ENCODE measurements at regions not wholly inside any gene's neighbourhood (a gene's known extent, or its start where the extent isn't known, plus 50 kb on each side); places are given as distances from the start of the nearest gene placed in this dataset.

GRCh38 chr7:50159154-50159553 is 66.1 kb upstream of the ZPBP start:
- no peak overlapping the region for H3K4me3 Mint-ChIP-seq
- H3K27ac Mint-ChIP-seq = peak overlapping the region; percentile 62
- no peaks in the 10 kb centered on the region for H3K36me3 Mint-ChIP-seq
- no peak for ATAC-seq
- H3K4me1 Mint-ChIP-seq = peaks cover 27% of the 10 kb centered on the region
- H3K27me3 Mint-ChIP-seq = no peaks in the 10 kb centered on the region
- peaks cover 3% of the 10 kb centered on the region for H3K9me3 Mint-ChIP-seq

DNA sequence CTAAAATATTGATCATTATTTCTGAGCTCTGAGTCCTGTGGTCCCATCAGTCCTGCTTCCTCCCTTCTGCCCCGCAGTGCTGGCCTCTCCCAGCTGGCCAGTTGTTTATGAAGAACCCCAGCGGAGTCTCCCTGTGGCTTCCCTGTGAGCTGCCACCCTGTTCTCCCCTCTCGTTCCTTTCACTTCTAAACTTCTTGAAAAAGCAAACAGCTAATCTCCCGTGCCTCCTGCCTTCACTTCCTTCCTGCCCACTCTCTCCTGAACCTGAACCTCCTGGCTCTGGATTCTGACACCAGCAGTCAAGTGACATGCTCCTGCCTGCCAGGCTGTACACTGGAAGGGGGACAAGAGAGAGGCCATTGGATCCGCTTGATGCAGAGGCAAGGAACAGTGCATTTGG is 63.7 kb upstream of the ZPBP start:
- ATAC-seq = no peak

DNA sequence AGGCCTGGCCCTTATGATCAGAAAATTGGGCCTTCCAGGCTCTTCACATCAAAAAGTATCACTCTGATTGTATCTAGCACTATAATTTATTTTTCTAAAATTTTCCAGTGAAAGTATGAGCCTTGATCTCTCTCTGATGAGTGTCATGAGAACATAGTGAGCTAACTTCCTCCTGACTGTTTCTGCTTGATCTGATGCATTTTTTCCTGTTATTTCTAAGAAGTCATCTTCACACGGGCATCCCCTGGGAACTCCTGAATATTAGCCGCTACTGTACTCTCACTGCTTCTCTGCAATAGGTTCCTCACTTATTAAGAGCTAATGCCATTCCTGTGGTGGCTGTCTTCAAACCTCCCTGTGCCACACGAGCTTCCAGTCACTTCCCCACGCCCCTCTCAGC is 63.1 kb upstream of the ZPBP start:
- H3K27me3 Mint-ChIP-seq = no peaks in the 10 kb centered on the region
- H3K4me3 Mint-ChIP-seq = peak overlapping the region; percentile 22
- H3K4me1 Mint-ChIP-seq = peaks cover 44% of the 10 kb centered on the region
- no peaks in the 10 kb centered on the region for H3K36me3 Mint-ChIP-seq
- peak; percentile 54 for ATAC-seq
- H3K27ac Mint-ChIP-seq = peak overlapping the region; percentile 91
- H3K9me3 Mint-ChIP-seq = peaks cover 3% of the 10 kb centered on the region

More for the DNA sequence above, 63.7 kb upstream of the ZPBP start:
- Mint-ChIP-seq H3K4me1 (peaks cover 39% of the 10 kb centered on the region), H3K4me3 (peak overlapping the region; percentile 22), H3K27me3 (no peaks in the 10 kb centered on the region), H3K9me3 (peaks cover 3% of the 10 kb centered on the region), H3K27ac (peak overlapping the region; percentile 91), H3K36me3 (no peaks in the 10 kb centered on the region)

DNA sequence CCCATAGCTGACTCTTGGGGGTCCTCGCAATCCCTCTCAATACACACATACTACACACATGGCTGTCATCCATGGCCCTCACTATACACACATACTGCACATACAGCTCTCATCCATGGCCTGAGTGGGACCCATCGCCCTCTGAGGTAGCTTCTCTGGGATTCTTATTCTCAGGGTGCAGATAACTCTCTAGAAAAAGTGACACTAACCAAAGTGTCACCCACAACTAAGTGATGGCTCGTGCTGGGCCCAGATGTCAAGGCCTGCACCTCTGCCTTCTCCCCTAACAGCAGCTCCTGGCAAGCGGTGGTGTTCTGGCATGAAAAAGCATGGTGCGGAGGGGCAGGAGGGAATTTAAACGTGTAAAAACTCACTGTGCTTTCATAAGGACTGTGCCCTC is 62.7 kb upstream of the ZPBP start:
- no peaks in the 10 kb centered on the region for H3K36me3 Mint-ChIP-seq
- H3K9me3 Mint-ChIP-seq = peaks cover 3% of the 10 kb centered on the region
- peaks cover 48% of the 10 kb centered on the region for H3K4me1 Mint-ChIP-seq
- no peak for ATAC-seq
- peak overlapping the region; percentile 91 for H3K27ac Mint-ChIP-seq
- H3K4me3 Mint-ChIP-seq = no peak overlapping the region
- no peaks in the 10 kb centered on the region for H3K27me3 Mint-ChIP-seq

DNA sequence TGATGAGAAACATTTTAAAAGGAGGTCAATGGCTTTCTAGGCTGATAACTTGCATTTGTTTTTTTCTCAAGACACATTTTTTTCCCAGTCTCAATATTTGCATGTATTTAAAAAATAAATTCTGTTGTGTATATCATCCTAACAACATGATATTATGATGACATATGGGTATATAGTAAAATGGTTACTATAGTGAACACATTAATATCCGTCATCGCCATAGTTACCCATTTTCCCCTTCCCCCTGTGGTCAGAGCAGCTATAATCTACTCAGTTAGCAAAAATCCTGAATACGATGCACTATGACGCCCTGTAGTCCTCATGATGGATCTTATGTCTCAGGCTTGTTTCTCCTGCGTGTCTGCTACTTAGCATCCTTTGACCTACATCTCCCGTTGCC is 60.9 kb upstream of the ZPBP start:
- Mint-ChIP-seq H3K9me3 (peaks cover 3% of the 10 kb centered on the region), H3K27ac (peak overlapping the region; percentile 91), H3K27me3 (no peaks in the 10 kb centered on the region), H3K4me3 (no peak overlapping the region), H3K4me1 (peaks cover 60% of the 10 kb centered on the region), H3K36me3 (no peaks in the 10 kb centered on the region)
- no peak for ATAC-seq

DNA sequence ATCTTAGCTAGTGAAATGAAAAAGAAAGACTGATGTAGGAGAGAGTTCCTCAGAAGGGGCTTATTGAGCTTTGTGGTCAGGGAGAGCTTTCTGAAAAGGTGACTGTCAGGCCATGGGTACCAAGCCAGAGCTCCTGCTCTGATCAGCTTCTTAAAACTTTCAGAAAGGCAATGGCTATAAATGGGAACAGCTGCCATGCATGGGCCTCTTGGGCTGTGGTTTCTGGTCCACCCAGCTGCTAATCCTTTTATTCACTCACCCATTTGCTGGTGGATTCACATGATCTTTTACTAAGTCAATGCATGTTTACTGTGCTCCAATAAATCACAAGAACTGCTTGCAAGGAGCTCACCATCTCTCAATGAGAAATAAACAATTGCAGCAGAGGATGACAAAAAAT is 60.1 kb upstream of the ZPBP start:
- peak overlapping the region; percentile 91 for H3K27ac Mint-ChIP-seq
- no peaks in the 10 kb centered on the region for H3K27me3 Mint-ChIP-seq
- no peaks in the 10 kb centered on the region for H3K9me3 Mint-ChIP-seq
- no peak overlapping the region for H3K4me3 Mint-ChIP-seq
- H3K36me3 Mint-ChIP-seq = no peaks in the 10 kb centered on the region
- peak; percentile 40 for ATAC-seq
- peaks cover 68% of the 10 kb centered on the region for H3K4me1 Mint-ChIP-seq

DNA sequence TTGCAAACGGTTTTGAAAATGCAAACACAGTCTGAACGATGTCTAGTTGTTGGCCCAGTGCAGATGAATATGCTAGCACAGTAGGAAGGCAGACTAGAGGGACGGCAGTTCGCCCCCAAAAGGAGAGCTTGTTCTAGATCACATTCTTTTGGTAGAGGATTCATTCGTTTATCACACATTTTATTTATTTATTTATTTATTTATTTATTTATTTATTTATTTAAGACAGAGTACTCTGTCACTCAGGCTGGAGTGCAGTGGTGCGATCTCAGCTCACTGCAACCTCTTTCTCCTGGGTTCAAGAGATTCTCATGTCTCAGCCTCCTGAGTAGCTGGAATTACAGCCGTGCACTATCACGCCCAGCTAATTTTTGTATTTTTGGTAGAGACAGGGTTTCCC is 59.4 kb upstream of the ZPBP start:
- Mint-ChIP-seq H3K36me3 (no peaks in the 10 kb centered on the region), H3K4me1 (peaks cover 75% of the 10 kb centered on the region), H3K4me3 (no peak overlapping the region), H3K9me3 (no peaks in the 10 kb centered on the region), H3K27ac (peak overlapping the region; percentile 94), H3K27me3 (no peaks in the 10 kb centered on the region)
- ATAC-seq = no peak

- no peaks in the 10 kb centered on the region for H3K27me3 Mint-ChIP-seq
- no peak for ATAC-seq
- peaks cover 76% of the 10 kb centered on the region for H3K4me1 Mint-ChIP-seq
- H3K4me3 Mint-ChIP-seq = no peak overlapping the region
- H3K36me3 Mint-ChIP-seq = no peaks in the 10 kb centered on the region
- peak overlapping the region; percentile 94 for H3K27ac Mint-ChIP-seq
- H3K9me3 Mint-ChIP-seq = no peaks in the 10 kb centered on the region
Measured at GRCh38 chr7:50151661-50152060, 58.6 kb upstream of the ZPBP start.

GRCh38 chr7:50151001-50151400 is 58.0 kb upstream of the ZPBP start:
- H3K36me3 Mint-ChIP-seq = no peaks in the 10 kb centered on the region
- no peak for ATAC-seq
- H3K27me3 Mint-ChIP-seq = no peaks in the 10 kb centered on the region
- H3K4me3 Mint-ChIP-seq = no peak overlapping the region
- peaks cover 76% of the 10 kb centered on the region for H3K4me1 Mint-ChIP-seq
- H3K9me3 Mint-ChIP-seq = no peaks in the 10 kb centered on the region
- peak overlapping the region; percentile 94 for H3K27ac Mint-ChIP-seq

DNA sequence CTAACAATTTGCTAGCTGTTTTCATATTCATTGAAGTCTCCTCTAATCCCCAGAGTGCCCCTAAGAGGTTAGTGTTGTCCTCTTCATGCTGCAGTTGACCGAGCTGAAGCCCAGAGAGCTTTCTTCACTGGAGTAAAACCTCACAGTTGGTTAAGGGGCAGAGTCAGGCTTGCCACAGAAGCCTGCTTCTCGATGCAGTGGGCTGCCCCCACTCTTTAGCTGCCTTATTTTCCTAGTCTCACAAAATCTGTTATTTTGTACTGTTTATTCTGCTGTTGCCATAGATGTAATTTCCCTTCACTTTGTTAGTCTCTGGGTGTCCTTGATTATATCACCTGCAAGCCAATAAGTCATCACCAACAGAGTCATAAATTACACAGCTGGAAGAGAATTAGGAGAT is 56.3 kb upstream of the ZPBP start:
- peak overlapping the region; percentile 94 for H3K27ac Mint-ChIP-seq
- no peaks in the 10 kb centered on the region for H3K27me3 Mint-ChIP-seq
- H3K4me3 Mint-ChIP-seq = no peak overlapping the region
- H3K4me1 Mint-ChIP-seq = peaks cover 83% of the 10 kb centered on the region
- H3K9me3 Mint-ChIP-seq = no peaks in the 10 kb centered on the region
- H3K36me3 Mint-ChIP-seq = no peaks in the 10 kb centered on the region
- ATAC-seq = peak; percentile 39

DNA sequence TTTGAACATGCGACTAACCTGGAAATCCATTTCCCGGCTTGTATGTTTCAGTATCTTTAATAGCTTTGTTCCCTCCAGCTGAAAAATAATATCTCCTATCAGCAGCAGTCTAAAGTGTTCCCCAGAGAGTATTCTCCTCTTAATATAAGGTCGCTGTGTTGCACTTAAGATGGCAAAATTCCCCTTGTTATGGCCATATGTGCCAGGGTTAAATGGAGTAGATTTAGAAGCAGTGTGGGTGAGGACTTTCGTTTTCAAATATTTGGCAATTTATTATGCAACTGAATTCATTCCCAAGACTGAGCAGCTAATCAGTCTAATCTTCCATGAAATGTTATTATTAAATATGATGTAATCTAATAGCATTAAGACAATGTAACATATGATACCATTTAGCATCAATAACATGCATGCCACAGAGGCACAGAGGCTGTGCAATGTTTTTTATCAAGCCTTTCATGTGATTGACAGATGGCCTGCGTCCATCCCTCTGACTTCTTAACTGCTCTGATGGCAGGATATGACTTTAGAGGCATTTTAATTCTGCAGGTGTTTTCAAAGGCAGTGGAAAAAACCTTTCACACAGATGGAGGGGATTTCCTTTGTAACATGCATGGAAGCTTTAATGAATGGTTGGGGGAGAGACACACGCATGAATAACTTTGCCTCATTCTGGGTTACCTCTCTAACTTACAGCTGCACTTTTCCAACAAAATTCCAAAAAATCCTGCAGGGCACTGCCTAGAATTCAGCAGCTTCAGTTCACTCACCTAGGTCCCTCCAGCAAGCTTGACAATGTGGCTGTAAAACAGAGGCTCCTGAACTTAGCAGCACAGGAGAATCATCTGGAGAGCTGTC is 55.1 kb upstream of the ZPBP start:
- peak; percentile 86 for ATAC-seq
- Mint-ChIP-seq H3K27me3 (no peaks in the 10 kb centered on the region), H3K36me3 (no peaks in the 10 kb centered on the region), H3K4me1 (peaks cover 79% of the 10 kb centered on the region), H3K27ac (peak overlapping the region; percentile 94), H3K9me3 (no peaks in the 10 kb centered on the region), H3K4me3 (peak overlapping the region; percentile 45)

DNA sequence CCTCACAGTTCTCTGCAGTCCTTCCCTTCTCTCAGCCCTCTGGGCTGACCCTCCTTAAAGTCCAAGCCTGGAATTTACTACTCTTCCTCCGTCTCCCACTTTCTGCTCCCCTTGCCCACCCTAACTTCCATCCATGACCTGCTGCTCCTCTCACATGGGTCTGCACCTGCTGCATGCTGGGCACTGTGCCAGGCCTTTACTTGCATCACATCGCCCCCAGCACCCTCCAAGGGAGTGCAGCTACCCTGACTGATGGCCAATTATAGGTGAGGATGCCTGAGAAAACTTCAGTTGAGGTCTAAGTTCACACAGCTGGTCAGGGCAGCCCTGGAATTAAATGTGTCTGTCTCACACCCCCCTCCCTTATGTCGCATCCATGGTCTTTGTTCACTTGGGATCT is 53.6 kb upstream of the ZPBP start:
- Mint-ChIP-seq H3K27ac (peak overlapping the region; percentile 94), H3K4me1 (peaks cover 77% of the 10 kb centered on the region), H3K4me3 (no peak overlapping the region), H3K36me3 (no peaks in the 10 kb centered on the region), H3K27me3 (no peaks in the 10 kb centered on the region), H3K9me3 (no peaks in the 10 kb centered on the region)
- ATAC-seq = no peak

DNA sequence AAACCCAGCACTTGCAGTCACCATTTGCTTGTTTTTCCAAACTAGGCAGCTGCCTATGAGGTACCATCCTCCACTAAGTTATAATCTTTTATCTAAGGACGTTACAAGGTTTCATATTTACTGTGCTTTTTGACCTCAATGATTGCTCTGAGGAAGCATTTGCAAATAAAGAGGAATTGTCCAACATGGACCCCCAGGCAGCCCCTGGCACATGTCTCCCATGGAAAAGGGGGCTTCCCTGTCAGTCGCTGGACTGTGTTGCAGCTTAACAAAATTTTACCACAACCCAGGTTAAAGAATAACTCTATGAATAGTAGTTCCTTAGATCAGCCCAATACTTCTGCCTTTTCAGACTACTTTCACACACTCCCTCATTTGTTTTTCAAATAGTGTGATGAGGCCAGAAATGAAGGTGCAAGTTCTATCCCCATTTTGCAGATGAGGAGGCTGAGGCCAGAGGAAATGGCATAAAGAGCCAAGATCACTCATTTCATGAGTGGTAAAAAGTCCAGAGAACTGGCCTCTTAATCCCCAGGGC is 52.8 kb upstream of the ZPBP start:
- peaks cover 73% of the 10 kb centered on the region for H3K4me1 Mint-ChIP-seq

GRCh38 chr7:50145226-50145625 is 52.2 kb upstream of the ZPBP start:
- Mint-ChIP-seq H3K4me3 (no peak overlapping the region), H3K27ac (peak overlapping the region; percentile 94), H3K4me1 (peaks cover 66% of the 10 kb centered on the region), H3K27me3 (no peaks in the 10 kb centered on the region), H3K9me3 (no peaks in the 10 kb centered on the region), H3K36me3 (no peaks in the 10 kb centered on the region)
- no peak for ATAC-seq

More for the DNA sequence above, 52.8 kb upstream of the ZPBP start:
- ATAC-seq = peak; percentile 48
- H3K4me3 Mint-ChIP-seq = no peak overlapping the region
- H3K27me3 Mint-ChIP-seq = no peaks in the 10 kb centered on the region
- H3K27ac Mint-ChIP-seq = peak overlapping the region; percentile 94
- H3K9me3 Mint-ChIP-seq = no peaks in the 10 kb centered on the region
- H3K36me3 Mint-ChIP-seq = no peaks in the 10 kb centered on the region
